Chondrocyte (in vitro differentiated cells): ENCODE measurements at regions not wholly inside any gene's neighbourhood (a gene's known extent, or its start where the extent isn't known, plus 50 kb on each side); places are given as distances from the start of the nearest gene placed in this dataset.

Source experiments
- DNase-seq: peaks from one replicate; pipeline ENCODE4 v3.0.0; 2021; ENCODE audit warnings: mixed read lengths, low spot score
- H3K27ac Mint-ChIP-seq: one replicate; pipeline ENCODE4 v1.8.0; 2021; ENCODE audit warnings: mild to moderate bottlenecking, moderate library complexity, mixed read lengths; ENCODE audit not compliant: unreplicated experiment
- H3K27me3 Mint-ChIP-seq: 2 replicates; pipeline ENCODE4 v1.8.0; 2021; ENCODE audit warnings: low read depth, mixed read lengths
- H3K36me3 Mint-ChIP-seq: 2 replicates; pipeline ENCODE4 v1.8.0; 2021; ENCODE audit warnings: low read depth, mixed read lengths
- H3K4me1 Mint-ChIP-seq: 2 replicates; pipeline ENCODE4 v1.8.0; 2021; ENCODE audit warnings: low read depth, mild to moderate bottlenecking, mixed read lengths
- H3K4me3 Mint-ChIP-seq: one replicate; pipeline ENCODE4 v1.8.0; 2021; ENCODE audit warnings: mild to moderate bottlenecking, moderate library complexity, mixed read lengths; ENCODE audit not compliant: unreplicated experiment
- H3K9me3 Mint-ChIP-seq: 2 replicates; pipeline ENCODE4 v1.8.0; 2021; ENCODE audit warnings: low read depth, mixed read lengths
- TF ChIP-seq, protein P1 (sequence below): fragments of 200-600 bp; sonication (generic); IDR thresholded peaks from 2 replicates; pipeline ENCODE4 v1.5.0; 2021; ENCODE audit warnings: antibody characterized with exemption, mild to moderate bottlenecking, moderate library complexity

DNA sequence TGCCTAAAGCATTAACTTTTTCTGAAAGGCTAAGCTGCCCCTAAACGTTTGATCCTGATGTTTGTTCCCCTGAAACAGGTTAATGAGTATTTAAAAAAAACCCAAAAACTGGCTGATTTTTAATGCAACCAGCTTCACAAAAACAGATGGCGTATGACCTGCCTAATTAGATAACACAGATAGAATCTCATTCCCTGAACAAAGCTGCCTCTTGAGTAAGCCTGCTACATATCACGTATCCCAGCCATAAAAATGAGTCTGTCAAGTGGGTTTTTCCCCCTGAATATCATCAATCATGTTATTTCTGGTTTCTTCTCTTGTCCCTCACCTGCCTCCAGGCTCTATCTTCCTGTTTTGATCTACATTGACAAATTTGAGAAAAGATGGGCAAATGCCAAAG lies 154.2 kb upstream of the FAM9B start:
- TF ChIP-seq, protein P1, sequence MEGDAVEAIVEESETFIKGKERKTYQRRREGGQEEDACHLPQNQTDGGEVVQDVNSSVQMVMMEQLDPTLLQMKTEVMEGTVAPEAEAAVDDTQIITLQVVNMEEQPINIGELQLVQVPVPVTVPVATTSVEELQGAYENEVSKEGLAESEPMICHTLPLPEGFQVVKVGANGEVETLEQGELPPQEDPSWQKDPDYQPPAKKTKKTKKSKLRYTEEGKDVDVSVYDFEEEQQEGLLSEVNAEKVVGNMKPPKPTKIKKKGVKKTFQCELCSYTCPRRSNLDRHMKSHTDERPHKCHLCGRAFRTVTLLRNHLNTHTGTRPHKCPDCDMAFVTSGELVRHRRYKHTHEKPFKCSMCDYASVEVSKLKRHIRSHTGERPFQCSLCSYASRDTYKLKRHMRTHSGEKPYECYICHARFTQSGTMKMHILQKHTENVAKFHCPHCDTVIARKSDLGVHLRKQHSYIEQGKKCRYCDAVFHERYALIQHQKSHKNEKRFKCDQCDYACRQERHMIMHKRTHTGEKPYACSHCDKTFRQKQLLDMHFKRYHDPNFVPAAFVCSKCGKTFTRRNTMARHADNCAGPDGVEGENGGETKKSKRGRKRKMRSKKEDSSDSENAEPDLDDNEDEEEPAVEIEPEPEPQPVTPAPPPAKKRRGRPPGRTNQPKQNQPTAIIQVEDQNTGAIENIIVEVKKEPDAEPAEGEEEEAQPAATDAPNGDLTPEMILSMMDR: no peak
- Mint-ChIP-seq H3K36me3 (no peaks in the 10 kb centered on the region), H3K9me3 (peaks cover 16% of the 10 kb centered on the region), H3K27ac (no peak overlapping the region), H3K27me3 (no peaks in the 10 kb centered on the region), H3K4me3 (no peak overlapping the region), H3K4me1 (no peaks in the 10 kb centered on the region)
- DNase-seq: no peak

DNA sequence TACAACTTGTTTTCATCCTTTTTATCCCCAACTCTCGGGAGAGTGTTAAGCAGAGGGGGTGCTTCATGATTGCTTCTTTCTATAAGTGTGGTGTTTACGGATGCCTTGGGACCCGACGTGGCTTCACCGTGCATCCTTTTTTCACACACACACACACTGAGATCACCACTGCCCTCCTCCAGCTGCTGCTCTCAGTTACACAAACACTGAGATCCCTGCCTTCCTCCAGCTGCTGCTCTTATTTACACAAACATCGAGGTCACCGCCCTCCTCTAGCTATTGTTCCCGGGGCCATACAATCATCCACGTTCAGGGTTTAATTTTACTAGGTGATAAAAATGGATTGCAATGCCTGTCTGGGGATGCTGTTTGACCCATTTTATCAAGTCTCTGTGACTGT lies 155.4 kb upstream of the FAM9B start:
- no peak for DNase-seq
- TF ChIP-seq, protein P1: no peak
- Mint-ChIP-seq H3K9me3 (peaks cover 12% of the 10 kb centered on the region), H3K4me1 (no peaks in the 10 kb centered on the region), H3K27me3 (no peaks in the 10 kb centered on the region), H3K27ac (no peak overlapping the region), H3K4me3 (no peak overlapping the region), H3K36me3 (no peaks in the 10 kb centered on the region)

DNA sequence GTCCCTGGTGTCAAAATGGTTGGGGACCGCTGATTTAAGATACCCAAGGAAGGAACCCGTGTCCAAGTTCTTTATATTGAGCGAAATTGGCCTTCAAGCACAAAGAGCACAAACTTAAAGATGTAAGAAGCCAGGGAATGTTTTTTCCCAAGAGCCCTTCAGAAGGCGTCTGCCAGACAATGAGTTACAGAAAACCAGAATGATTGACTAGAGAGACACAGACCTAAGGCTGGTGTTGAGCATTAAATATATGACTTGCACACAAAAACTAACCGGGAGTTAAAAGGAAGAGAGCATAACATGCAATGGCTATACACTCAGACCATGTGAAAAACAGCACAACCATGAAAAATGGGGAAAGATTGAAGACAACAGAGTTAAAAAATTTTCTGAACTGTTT lies 157.5 kb upstream of the FAM9B start:
- Mint-ChIP-seq H3K9me3 (peaks cover 8% of the 10 kb centered on the region), H3K4me1 (peaks cover 3% of the 10 kb centered on the region), H3K36me3 (no peaks in the 10 kb centered on the region), H3K27me3 (peaks cover 1% of the 10 kb centered on the region), H3K27ac (no peak overlapping the region), H3K4me3 (no peak overlapping the region)
- TF ChIP-seq, protein P1: no peak
- no peak for DNase-seq

DNA sequence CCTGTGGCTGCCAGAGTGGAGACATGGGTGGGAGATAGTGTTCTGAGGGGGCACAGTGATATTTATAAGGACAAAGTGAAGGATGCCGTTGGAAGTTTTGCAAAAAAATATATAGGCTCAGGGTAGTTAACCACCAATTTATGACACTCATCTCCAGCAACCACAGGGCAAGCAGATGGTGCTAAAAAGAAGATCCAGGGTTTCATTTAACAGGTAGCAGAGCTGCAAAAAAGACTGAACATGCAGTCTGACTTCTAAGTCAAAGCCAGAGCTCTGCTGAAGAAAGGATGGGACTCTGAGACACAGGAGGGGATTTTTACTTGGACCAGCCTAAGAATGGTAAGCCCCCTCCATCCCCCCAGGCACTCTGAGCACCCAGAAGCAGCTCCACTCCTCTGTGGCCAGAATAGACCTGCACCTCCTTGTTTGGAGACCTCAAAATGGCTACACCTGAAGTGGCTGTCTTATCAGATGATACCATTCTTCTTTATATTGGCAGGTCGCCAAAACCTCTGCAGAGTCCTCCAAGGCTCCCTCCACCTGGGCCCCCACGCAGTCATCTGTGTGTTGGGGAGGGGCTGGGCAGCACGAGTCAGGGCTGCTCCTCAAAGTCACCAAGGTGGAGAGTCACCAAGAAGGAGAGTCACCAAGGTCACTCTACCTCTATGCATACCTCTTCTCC lies 161.4 kb upstream of the FAM9B start:
- no peak for DNase-seq
- peaks cover 1% of the 10 kb centered on the region for H3K27me3 Mint-ChIP-seq
- TF ChIP-seq, protein P1: no peak
- no peaks in the 10 kb centered on the region for H3K36me3 Mint-ChIP-seq
- H3K27ac Mint-ChIP-seq: no peak overlapping the region
- H3K4me3 Mint-ChIP-seq: no peak overlapping the region
- H3K9me3 Mint-ChIP-seq: peaks cover 8% of the 10 kb centered on the region
- H3K4me1 Mint-ChIP-seq: peaks cover 3% of the 10 kb centered on the region

DNA sequence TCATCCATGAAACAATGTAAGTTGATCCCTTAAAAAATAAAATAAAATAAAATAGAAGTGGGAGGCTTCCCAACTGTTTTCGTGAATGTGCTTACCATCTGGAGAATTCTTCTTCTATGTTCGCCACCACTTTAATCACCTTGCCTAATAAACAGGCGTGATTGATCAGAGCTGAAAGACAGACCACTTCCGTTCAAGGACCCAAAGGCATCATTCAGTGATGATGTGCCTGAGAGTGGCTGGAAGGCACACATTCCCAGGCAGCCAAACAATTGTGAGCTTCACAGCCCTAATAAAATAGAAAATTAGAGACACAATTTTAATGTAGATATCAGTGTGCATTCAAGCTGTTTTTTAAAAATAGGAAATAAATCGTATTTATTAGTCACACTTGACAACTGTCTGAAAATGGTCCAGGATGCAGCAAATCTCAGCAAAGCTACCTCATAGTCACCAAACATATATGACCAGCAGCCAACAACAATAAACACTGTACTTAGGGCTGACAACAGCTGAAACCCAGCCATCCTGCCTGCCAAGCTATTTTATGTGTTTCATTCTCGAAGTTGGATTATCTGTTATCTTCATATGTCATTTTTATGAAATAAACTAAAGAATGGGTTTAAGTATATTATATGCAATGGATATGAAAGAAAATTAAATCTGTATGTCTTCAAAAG lies 163.2 kb upstream of the FAM9B start:
- Mint-ChIP-seq H3K4me1 (peaks cover 3% of the 10 kb centered on the region), H3K9me3 (peaks cover 6% of the 10 kb centered on the region), H3K27me3 (peaks cover 1% of the 10 kb centered on the region), H3K27ac (no peak overlapping the region), H3K4me3 (no peak overlapping the region), H3K36me3 (no peaks in the 10 kb centered on the region)
- DNase-seq: no peak
- TF ChIP-seq, protein P1: no peak
